Esophagus mucosa (tissue), 1 donor: ENCODE measurements at regions not wholly inside any gene's neighbourhood (a gene's known extent, or its start where the extent isn't known, plus 50 kb on each side); places are given as distances from the start of the nearest gene placed in this dataset.
"Not testable (repeated sequence)": the region's sequence is repeated elsewhere in the genome, so short reads cannot be mapped to it uniquely, and the experiment has no call there.

Experiments used
- ATAC-seq: fragments of 200-7000 bp; cut with Tn5 transposase; one replicate; pipeline ENCODE4 v1.9.1; 2020
- donor health status: DM: yes; HTN: yes; CAD: no.

DNA sequence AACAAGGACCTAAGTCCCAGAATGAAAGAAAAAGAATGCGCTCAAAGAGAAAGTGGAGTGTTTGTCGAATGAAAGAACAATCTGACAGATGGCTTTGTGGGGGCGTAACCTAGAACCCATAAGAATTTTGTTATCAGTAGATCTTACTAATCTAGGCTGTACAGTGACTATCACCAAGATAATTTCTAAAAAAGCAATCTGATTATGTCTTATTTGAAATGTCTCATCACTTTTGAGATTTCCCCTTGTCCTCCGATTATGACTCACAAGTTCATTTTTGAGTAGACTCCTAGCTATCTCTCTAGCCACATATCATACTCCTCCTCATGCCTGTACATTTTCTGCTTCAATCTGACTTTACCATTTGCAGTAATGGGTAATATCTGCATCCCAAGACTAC is 135.6 kb upstream of the SMARCA2 start:
- ATAC-seq: no peak

- ATAC-seq: no peak
These were observed 135.0 kb upstream of the SMARCA2 start for GRCh38 chr9:1880038-1880565.

DNA sequence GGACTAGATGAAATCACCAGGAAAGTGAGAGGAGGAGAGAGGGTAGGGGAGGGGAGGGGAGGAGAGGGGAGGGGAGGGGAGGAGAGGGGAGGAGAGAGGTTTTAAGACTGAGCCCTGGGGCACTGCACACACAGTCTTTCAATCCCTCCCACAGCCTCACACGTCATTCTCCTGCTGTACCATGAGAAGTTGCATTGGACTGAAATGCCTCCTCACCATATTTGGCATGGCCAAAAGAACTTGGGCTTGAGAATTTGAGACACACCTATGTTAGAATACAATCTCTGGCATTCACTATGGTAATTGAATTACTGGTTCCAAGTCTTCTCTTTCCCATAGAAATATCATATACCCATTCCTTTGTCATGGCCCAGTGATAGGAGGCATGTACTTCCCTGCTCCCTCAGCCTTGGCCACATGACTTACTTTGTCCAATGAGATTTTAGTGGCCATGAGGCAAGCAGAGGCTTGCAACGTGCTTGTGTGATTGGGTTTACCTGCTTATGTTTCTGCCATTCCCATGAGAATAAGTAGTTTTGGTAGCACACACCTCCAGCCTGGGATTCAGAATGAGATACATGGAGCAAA is 133.3 kb upstream of the SMARCA2 start:
- peak; percentile 39 for ATAC-seq

DNA sequence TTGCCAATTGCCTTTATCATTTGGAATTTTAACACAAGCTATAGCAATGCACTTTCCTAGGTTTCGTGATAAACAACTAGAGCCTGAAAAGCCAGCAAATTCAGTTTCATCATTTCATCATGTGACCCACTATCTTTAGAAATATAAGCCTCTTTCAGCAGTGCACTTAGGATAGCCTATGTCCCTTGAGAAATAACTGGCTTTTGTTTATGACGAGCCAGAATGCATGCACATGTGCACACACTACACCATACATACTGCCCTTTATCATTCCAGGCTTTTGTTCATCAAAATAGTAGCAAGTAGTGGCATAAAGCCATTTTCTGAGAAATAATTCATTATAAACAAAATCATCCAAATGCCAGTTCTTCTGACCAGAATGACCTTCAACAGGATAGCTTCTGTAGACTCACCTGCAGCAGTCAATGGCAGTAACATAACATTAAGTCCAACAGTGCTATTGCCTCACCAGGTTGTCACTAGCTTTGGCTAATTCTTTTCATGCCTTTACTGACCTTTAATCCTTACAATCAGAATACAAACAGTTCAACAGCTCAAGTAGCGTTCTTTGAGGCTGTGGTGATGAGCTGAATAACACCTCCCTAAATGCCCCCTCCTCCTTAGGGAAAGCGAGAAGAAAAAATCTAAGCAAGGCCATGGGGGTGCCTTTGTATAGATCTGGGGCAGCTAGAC is 132.3 kb upstream of the SMARCA2 start:
- ATAC-seq: no peak

DNA sequence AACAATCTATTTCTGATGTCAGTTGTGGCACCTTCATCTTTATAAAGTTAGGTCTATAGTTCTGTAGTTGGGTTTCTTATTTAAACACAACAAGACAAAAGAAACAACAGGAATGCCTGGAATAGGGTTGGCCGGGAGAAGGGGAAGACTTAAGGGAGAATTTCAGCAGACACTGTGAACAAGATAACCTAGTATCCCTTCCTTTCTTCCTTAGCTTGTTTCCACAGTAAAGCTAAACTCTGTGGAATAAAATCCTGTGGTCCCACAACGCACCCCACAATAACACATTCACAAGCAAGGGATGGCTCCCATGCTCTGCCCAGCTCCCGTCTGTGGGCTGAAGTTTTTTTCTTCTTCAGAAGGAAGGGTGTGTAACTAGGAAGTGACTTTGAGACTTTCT is 124.9 kb upstream of the SMARCA2 start:
- ATAC-seq: no peak

GRCh38 chr9:1890816-1891215 is 124.3 kb upstream of the SMARCA2 start:
- no peak for ATAC-seq

- ATAC-seq: not testable (repeated sequence)
These were observed 112.0 kb upstream of the SMARCA2 start for GRCh38 chr9:1903080-1903704.

DNA sequence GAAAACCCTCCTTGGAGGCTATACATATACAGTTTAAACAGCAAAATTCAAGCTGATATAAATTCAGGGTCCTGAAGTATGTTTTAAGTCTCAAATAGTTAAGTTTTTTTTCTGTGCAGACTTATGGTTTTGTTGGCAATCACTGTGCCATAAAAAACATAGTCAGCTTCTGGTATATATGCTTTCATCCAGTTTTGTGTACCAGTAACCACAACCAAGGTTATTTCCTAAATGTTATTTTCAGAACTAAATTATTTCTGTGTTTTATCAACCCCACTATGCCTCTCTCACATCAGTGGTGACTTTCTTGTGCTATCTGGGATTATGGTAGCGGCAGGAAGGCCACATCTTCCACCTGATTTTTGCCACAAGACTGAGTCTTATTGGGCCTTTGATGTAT is 107.7 kb upstream of the SMARCA2 start:
- no peak for ATAC-seq

DNA sequence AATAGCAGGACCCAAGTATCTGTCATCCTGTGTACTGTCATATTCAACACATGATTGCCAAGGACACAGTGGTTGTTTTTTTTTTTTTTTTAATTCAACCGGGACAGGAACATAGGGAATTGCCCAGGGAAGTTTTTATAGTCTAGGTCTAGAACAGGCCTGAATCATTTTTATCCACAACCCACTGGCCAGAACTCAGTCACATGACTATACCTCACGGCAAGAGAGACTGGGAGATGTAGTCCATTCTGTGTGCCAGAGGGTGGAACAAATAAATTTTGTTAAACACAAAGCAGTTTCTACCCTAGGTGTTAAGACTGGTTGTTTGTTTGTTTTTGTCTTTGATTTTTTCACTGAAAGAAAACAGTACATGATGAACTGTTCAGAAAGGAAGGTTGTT is 105.8 kb upstream of the SMARCA2 start:
- no peak for ATAC-seq

DNA sequence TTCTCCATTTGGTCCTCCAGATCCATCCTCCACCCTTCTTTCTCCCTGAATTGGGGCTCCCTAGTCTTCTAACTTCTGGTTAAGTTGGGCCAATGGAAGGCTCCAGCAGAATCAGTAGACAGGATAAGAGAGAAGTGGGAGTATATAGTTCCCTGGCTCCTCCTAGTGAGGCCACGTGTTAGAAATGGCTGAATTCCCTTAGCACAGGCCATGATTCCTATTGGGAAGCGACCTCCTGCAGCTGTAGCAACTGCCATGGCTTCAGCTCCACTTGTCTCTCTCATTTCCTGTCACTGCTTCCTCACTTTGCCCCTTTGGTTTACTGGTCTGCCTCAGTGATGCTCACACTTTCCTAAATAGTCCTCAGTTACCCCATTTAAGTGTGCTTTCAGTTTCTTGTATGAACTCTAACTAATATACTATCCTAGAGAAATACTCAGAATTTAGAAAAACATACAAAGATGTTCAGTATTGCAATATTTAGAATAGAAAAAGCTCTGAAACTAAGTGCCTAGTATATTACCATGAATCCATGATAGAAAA is 104.8 kb upstream of the SMARCA2 start:
- no peak for ATAC-seq

DNA sequence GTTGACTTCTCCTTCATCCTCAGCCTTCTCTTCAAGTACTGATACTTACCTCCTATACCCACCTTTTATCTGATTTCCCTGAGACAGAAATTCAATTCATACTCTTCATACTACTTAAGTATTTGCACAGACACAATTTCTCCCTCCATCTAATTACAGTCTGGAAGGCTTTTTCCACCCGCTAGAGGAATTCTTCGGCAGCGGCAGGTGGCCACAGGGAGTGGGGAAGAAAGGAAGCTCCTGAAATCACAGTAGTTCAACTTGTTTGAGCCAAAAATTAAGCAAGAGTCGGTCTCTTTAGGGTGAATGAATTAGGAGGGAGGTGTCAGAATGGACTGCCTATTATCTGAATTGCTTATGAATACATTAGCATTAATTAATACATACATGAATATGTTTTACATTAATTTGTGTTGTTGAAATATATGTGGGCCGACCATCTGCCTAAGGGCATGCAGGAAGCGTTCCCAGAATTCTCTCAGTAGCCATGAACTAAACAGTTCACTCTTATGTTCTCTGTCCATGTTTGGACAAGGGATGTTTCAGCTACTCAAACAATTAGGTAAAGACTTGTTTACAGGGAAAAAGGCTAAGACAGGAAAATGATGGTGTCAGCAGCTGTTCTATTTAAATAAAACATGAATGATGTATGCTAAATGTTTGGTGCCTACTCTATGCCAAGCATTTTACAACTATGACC is 101.4 kb upstream of the SMARCA2 start:
- ATAC-seq: no peak

DNA sequence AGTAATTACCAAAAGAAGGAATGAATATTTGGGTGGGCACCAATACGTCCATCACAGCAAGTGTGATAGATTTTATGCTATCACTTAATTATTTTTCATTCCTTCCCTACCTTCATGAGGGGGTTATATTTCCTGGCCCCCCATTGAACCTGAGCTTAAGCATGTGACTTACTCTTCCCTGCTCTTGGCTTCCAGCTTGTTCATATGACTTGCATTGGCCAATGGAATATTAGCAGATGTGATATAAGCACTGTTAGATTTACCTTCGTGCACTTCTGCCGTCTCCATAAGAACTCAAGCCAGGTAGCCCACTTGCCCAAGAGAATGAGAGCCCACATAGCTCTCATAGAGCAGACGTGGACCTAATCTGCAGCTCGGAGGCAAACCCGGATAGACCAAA is 99.1 kb upstream of the SMARCA2 start:
- ATAC-seq: no peak

DNA sequence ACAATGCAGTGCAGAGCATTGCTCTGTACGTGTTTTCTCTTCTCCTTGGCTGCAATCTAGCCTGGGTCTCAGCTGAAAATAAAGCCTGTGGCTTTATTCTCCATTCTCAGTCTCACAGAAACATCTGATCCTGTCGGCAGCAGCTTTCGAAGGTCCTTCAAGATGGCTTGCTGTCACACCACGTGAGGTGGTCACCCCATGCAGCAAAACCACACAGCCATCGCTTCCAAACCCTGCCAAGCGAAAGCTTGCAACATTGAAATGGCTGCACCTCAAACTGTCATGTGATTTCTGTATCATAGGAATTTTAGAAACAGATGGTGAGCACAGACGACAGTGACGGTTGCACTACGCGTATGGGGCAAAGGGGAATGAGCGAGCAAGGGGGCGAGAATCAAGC is 98.5 kb upstream of the SMARCA2 start:
- ATAC-seq: no peak

DNA sequence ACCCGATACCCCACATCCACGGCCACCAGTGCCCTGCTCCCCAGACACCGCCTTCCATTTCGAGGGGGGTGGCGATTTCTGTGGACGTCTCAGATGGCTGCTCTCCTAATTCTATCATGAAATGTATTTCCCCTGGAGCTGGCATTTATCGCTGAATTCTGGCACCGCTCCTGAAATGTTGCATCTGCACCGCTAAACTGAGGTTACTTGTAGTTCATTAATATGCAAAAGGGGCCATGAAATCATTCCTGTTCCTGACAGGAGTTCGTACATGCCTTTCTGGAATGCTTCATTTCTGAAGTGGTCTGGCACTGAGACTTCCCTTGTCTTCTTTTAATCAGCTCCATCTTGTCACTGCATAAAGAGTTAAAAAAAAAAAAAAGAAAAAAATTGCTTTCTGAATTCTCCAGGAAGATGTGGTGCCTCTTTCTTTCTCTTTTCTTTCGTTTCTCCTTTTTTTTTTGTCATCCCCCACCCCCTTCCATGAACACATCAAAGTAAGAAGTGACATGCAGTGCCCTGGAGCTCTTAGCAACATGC is 97.7 kb upstream of the SMARCA2 start:
- no peak for ATAC-seq

DNA sequence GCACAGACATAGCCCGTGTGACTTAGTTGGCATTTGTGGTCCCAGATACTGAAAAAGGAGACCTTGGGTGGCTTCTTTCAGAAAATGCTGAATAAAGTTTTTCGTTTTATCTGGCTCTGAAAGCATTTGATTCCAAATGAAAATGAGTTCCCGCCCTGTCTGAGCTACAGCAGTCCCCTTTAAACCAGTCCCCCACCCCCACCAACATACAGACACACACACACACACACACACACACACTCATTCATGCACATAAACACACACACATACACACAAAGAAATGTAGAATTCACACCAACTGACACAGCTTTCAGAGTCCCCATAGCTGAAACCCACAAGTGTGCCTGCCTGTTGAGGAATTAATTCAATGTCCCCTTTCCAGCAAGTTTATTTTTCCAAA is 97.0 kb upstream of the SMARCA2 start:
- no peak for ATAC-seq

GRCh38 chr9:1918622-1919021 is 96.5 kb upstream of the SMARCA2 start:
- no peak for ATAC-seq

GRCh38 chr9:1919229-1919628 is 95.9 kb upstream of the SMARCA2 start:
- no peak for ATAC-seq

GRCh38 chr9:1920386-1920785 is 94.8 kb upstream of the SMARCA2 start:
- no peak for ATAC-seq

DNA sequence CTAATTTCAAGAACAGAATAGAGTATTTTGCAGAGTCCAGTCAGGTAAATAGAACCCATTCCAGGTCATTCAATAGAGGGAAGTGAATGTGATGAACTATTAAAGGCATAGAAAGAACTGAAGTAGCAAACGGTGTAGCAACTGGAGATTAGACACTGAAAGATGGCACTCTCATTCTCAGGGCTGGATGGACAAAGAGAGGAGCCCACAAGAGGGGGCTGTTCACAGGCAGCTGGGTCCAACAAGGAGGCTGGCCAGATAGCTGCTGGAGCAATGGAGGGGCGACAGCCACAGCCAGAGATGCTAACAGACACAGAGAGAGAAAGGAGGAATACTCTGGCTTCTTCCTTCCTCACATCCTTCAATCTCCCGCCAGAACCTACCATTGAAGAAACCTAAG is 93.1 kb upstream of the SMARCA2 start:
- ATAC-seq: no peak

DNA sequence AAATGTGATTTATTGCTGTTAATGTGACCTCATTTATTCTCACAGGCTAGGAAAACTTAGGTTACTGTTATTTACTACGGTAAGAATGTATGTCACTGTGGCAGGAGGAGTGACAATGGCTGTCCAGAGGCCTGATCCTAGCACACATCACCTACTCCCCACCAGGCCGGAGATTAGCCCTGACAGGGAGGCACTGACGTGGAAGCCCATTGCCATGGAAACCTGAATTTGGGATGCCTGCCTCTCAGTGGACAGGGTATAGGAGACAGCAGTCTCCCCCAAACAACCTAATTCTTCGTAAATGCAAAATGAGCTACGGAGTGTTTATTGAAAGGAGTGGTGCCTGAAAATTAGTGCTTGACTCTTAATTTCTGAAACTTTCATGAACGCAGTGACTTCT is 87.6 kb upstream of the SMARCA2 start:
- ATAC-seq: no peak

- no peak for ATAC-seq
These were observed 86.0 kb upstream of the SMARCA2 start for GRCh38 chr9:1929134-1929533.

DNA sequence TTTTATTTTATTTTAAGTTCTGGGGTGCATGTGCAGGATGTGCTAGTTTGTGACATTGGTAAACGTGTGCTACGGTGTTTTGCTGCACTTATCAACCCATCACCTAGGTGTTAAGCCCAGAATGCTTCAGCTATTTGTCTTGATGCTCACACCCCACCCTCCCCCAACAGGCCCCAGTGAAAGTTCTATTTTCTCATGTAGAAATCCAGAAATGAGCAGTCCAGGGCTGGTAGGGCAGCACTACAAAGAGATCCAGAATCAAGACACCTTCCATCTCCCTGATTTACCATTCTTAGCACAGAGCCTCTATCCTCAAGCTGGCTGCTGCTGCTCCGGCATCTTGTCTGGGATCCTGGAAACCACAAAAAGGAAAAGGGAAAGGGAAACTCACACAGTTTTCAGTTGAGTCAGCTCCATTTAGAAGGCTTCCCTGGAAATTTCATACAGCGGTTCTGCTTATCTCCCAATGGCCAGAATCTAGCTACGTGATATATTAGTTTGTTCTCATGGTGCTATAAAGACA is 85.4 kb upstream of the SMARCA2 start:
- no peak for ATAC-seq
